GM10248 (cell line): ENCODE measurements at regions not wholly inside any gene's neighbourhood (a gene's known extent, or its start where the extent isn't known, plus 50 kb on each side); places are given as distances from the start of the nearest gene placed in this dataset.

ENCODE experiments used
- CTCF ChIA-PET: fragments of 300-600 bp; sonication (Branson Sonifier 250); formaldehyde crosslinking; extraction: SDS; loops from one replicate; lab custom pipeline; 2021; ENCODE audit warnings: antibody characterized with exemption; lab: Yijun Ruan, JAX
- POLR2A ChIA-PET: fragments of 350-650 bp; sonication (Branson Sonifier 250); formaldehyde crosslinking; extraction: SDS; loops from one replicate; lab custom pipeline; 2020; ENCODE audit warnings: antibody characterized with exemption; lab: Yijun Ruan, JAX
- DNase-seq: peaks from one replicate; pipeline ENCODE4 v3.0.0; 2012; ENCODE audit errors: extremely low spot score
- CTCF ChIP-seq: IDR thresholded peaks from 2 replicates; pipeline ENCODE4 v1.5.1; 2012; ENCODE audit warnings: mild to moderate bottlenecking, low read depth; ENCODE audit errors: extremely low read depth, missing control alignments, control extremely low read depth

GRCh38 chr2:136647039-136647438 lies 118.3 kb upstream of the THSD7B start:
- DNase-seq: no peak
- no peak for TF ChIP-seq CTCF
- ChIA-PET POLR2A (no interaction called here), CTCF (no interaction called here)

- DNase-seq: no peak
- no peak for TF ChIP-seq CTCF
- CTCF ChIA-PET: interaction anchor here (0.7 to 1.1 kb wide), 3 partner anchors 14 to 37 kb away, joined by 3 to 4 read pairs (median 3); no protein-coding TSS in a partner anchor
- POLR2A ChIA-PET: no interaction called here
These were observed 120.0 kb upstream of the THSD7B start for GRCh38 chr2:136645236-136645828.

- CTCF ChIA-PET: interaction anchor here (1.5 kb wide), 1 partner anchor 14 kb away, joined by 3 read pairs; no protein-coding TSS in a partner anchor
These were observed 125.7 kb upstream of the THSD7B start for GRCh38 chr2:136639651-136640050.

GRCh38 chr2:136638193-136638592 lies 127.2 kb upstream of the THSD7B start:
- no peak for DNase-seq
- TF ChIP-seq CTCF: no peak
- ChIA-PET POLR2A (no interaction called here), CTCF (no interaction called here)

More at GRCh38 chr2:136639651-136640050, 125.7 kb upstream of the THSD7B start:
- no peak for TF ChIP-seq CTCF
- POLR2A ChIA-PET: no interaction called here
- DNase-seq: no peak

DNA sequence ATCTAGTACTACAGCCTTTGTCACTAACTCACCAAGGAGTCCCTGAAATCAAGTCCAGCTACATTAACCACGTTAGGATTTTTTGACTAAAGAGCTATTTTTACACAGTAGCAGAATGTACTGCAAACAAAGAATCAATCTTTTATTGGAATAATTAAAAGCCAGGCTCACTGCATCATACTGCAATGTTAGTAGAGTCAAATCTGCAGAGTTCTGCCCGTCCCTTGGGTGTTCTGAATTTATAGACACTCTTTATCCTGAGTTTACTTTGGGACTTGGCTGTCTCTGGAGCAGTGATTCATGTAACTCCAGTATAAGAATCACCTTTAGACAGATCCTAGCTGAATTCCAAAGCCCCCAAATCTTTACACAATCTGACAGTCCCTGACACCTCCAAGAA lies 127.9 kb upstream of the THSD7B start:
- ChIA-PET CTCF (interaction anchor here (1.3 kb wide), 1 partner anchor 28 kb away, joined by 3 read pairs; no protein-coding TSS in a partner anchor), POLR2A (no interaction called here)
- no peak for TF ChIP-seq CTCF

GRCh38 chr2:136628490-136628889 lies 136.9 kb upstream of the THSD7B start:
- no peak for DNase-seq
- TF ChIP-seq CTCF: no peak

More for the DNA sequence above, 127.9 kb upstream of the THSD7B start:
- DNase-seq: no peak

More at GRCh38 chr2:136628490-136628889, 136.9 kb upstream of the THSD7B start:
- CTCF ChIA-PET: no interaction called here
- POLR2A ChIA-PET: no interaction called here
